Trophoblast cell (in vitro differentiated cells and primary cell): ENCODE measurements at regions not wholly inside any gene's neighbourhood (a gene's known extent, or its start where the extent isn't known, plus 50 kb on each side); places are given as distances from the start of the nearest gene placed in this dataset.
A peak's percentile ranks its signal among the peaks of the same experiment; 100 is the strongest.

ENCODE experiments used
- DNase-seq, 2 donors: peaks; one replicate each; pipeline ENCODE4 v3.0.0-alpha.2; 2016
- H2AFZ ChIP-seq: 2 replicates; pipeline ENCODE4 v1.6.1; 2013; ENCODE audit warnings: low read length, moderate library complexity, mild to moderate bottlenecking; ENCODE audit not compliant: insufficient read depth, poor library complexity
- H2AK5ac ChIP-seq: 2 replicates; pipeline ENCODE4 v1.6.1; 2013; ENCODE audit warnings: mild to moderate bottlenecking, low read length
- H2BK120ac ChIP-seq: 2 replicates; pipeline ENCODE4 v1.6.1; 2013; ENCODE audit warnings: low read length, mild to moderate bottlenecking, moderate library complexity; ENCODE audit not compliant: insufficient read depth, poor library complexity
- H2BK12ac ChIP-seq: 2 replicates; pipeline ENCODE4 v1.6.1; 2013; ENCODE audit warnings: mild to moderate bottlenecking, low read length, moderate library complexity
- H2BK5ac ChIP-seq: 2 replicates; pipeline ENCODE4 v1.6.1; 2013; ENCODE audit warnings: low read length, low read depth, moderate library complexity, mild to moderate bottlenecking; ENCODE audit not compliant: poor library complexity
- H3K14ac ChIP-seq: 2 replicates; pipeline ENCODE4 v1.6.1; 2013; ENCODE audit warnings: mild to moderate bottlenecking, low read length
- H3K18ac ChIP-seq: 2 replicates; pipeline ENCODE4 v1.6.1; 2013; ENCODE audit warnings: mild to moderate bottlenecking, low read length
- H3K23ac ChIP-seq: 2 replicates; pipeline ENCODE4 v1.6.1; 2013; ENCODE audit warnings: low read length
- H3K27ac ChIP-seq: 2 replicates; pipeline ENCODE4 v1.5.1; 2013; ENCODE audit warnings: low read depth, mild to moderate bottlenecking, inconsistent platforms, low read length, moderate library complexity
- H3K27me3 ChIP-seq: 2 replicates; pipeline ENCODE4 v1.6.1; 2013; ENCODE audit warnings: inconsistent platforms, mild to moderate bottlenecking, low read length, moderate library complexity; ENCODE audit not compliant: insufficient read depth
- H3K36me3 ChIP-seq, 2 experiments: 1 replicate in 1 of 2; 2 replicates in 1 of 2; pipeline ENCODE4 v1.6.1; 2013; ENCODE audit warnings: low read length in 2 of 2, mild to moderate bottlenecking in 2 of 2, moderate library complexity in 1 of 2; ENCODE audit not compliant: insufficient read depth in 2 of 2, control insufficient read depth in 1 of 2
- H3K4ac ChIP-seq: 2 replicates; pipeline ENCODE4 v1.6.1; 2013; ENCODE audit warnings: low read depth, mild to moderate bottlenecking, low read length, moderate library complexity
- H3K4me1 ChIP-seq, 2 experiments: 1 replicate in 1 of 2; 2 replicates in 1 of 2; pipeline ENCODE4 v1.6.1; 2013; ENCODE audit warnings: low read length in 2 of 2, mild to moderate bottlenecking in 2 of 2, moderate library complexity in 1 of 2; ENCODE audit not compliant: insufficient read depth in 2 of 2, control insufficient read depth in 1 of 2
- H3K4me2 ChIP-seq: 2 replicates; pipeline ENCODE4 v1.6.1; 2013; ENCODE audit warnings: inconsistent platforms, mild to moderate bottlenecking, low read length, moderate library complexity
- H3K4me3 ChIP-seq: 2 replicates; pipeline ENCODE4 v1.5.1; 2013; ENCODE audit warnings: mild to moderate bottlenecking, low read depth, low read length, inconsistent platforms
- H3K79me1 ChIP-seq: one replicate; pipeline ENCODE4 v1.6.1; 2013; ENCODE audit warnings: low read length
- H3K79me2 ChIP-seq: 2 replicates; pipeline ENCODE4 v1.6.1; 2013; ENCODE audit warnings: low read length, mild to moderate bottlenecking; ENCODE audit not compliant: control insufficient read depth, insufficient read depth, poor library complexity
- H3K9ac ChIP-seq: 2 replicates; pipeline ENCODE4 v1.6.1; 2013; ENCODE audit warnings: mild to moderate bottlenecking, low read length
- H3K9me3 ChIP-seq: 2 replicates; pipeline ENCODE4 v1.6.1; 2013; ENCODE audit warnings: low read depth, mild to moderate bottlenecking, control low read depth, inconsistent platforms, low read length; ENCODE audit not compliant: insufficient read depth
- H4K12ac ChIP-seq: 2 replicates; pipeline ENCODE4 v1.6.1; 2013; ENCODE audit warnings: low read depth, mild to moderate bottlenecking, low read length, moderate library complexity
- H4K8ac ChIP-seq: 2 replicates; pipeline ENCODE4 v1.6.1; 2013; ENCODE audit warnings: low read depth, mild to moderate bottlenecking, low read length, moderate library complexity
- H4K91ac ChIP-seq: one replicate; pipeline ENCODE4 v1.6.1; 2013; ENCODE audit warnings: low read depth, mild to moderate bottlenecking, low read length, moderate library complexity
- WGBS: extraction: QIAGEN DNeasy Blood & Tissue Kit; methylation state at CpG from one replicate; pipeline ENCODE4 v1.1.7; 2013; ENCODE audit warnings: missing lambda C conversion rate; ENCODE audit not compliant: insufficient read length, insufficient coverage; ENCODE audit errors: extremely low coverage; 5-methylcytosine and 5-hydroxymethylcytosine counted together

DNA sequence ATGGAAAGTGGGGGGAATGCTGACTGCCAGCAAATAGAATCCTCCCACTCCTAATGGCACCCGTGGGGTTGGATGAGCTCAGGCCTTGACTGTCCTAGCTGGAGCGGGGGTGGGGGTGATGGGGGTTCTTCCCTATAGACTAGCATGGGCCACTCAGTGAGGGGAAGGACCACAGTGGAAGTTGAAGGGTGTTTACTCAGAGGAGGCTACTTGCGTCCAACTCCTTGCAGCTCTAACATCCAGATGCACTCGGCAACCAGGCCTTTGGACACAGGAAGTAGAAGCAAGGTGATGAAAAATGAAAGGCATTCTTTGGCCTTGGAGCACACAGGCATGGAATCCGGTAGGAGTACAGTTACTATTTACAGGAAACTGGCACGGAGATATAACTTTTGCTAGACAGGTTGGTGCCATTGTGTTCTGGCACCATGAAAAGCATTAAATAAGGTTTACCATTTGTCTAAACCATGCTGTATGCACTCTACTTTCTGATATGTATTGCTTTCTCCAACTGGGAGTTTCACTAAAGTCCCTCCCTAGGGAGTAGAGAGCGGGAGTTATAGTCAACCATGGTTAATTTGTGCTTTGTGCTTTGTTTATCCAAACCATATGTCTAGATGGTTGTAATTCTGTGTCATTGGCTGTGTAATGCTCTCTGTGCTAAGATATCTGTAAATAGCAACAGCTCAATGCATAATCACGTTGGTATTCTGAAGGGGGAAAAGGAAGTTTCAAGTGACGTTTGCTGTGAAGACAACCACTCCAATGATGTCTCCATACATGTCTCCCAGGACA is 125.3 kb downstream of the TSHZ3 start:
- no CpG with 5 or more reads among the region's 9 CpGs for WGBS
- Histone ChIP-seq H4K91ac (no peak overlapping the region), H3K79me1 (no peaks in the 10 kb centered on the region), H3K27me3 (no peaks in the 10 kb centered on the region), H2BK12ac (no peak overlapping the region), H3K4ac (no peak overlapping the region), H3K23ac (no peak overlapping the region), H3K4me1 (no peaks in the 10 kb centered on the region), H3K27ac (no peak overlapping the region), H2BK120ac (no peak overlapping the region), H3K79me2 (no peaks in the 10 kb centered on the region), H2AK5ac (no peak overlapping the region), H3K14ac (no peak overlapping the region), H3K9me3 (peaks cover 2% of the 10 kb centered on the region), H3K36me3 (no peaks in the 10 kb centered on the region), H3K18ac (no peak overlapping the region), H2BK5ac (no peak overlapping the region), H3K4me2 (no peak overlapping the region), H4K8ac (no peak overlapping the region), H4K12ac (no peak overlapping the region), H3K4me3 (no peak overlapping the region), H2AFZ (no peak overlapping the region), H3K9ac (no peak overlapping the region)
- DNase-seq: peak in 1 of 2 donors; percentile 12

DNA sequence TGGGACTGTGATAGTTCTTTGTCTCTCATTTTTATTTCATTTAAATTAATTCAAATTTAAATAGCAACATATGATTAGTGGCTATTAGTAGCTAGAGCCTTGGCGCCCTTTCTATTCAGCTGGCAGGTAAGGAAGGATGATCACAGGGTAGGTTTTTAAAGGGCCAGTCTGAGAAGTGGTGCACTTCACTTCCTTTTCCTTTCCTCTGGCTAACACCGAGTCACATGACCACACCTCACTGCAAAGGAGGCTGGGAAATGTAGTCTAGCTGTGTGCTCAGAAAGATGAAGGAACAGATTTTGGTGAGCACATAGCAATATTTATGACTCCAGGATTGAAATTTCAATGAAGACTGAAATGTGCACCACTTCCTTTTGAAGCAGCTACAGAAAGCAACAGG is 128.7 kb downstream of the TSHZ3 start:
- Histone ChIP-seq H3K79me1 (no peaks in the 10 kb centered on the region), H3K4me1 (no peaks in the 10 kb centered on the region), H4K12ac (no peak overlapping the region), H3K4ac (no peak overlapping the region), H3K9ac (no peak overlapping the region), H3K9me3 (peaks cover 2% of the 10 kb centered on the region), H3K23ac (no peak overlapping the region), H3K36me3 (no peaks in the 10 kb centered on the region), H3K4me3 (no peak overlapping the region), H2BK5ac (no peak overlapping the region), H2AFZ (no peak overlapping the region), H3K14ac (no peak overlapping the region), H3K27ac (no peak overlapping the region), H3K27me3 (no peaks in the 10 kb centered on the region), H2BK120ac (no peak overlapping the region), H4K91ac (no peak overlapping the region), H4K8ac (no peak overlapping the region), H3K4me2 (no peak overlapping the region), H3K79me2 (no peaks in the 10 kb centered on the region), H2BK12ac (no peak overlapping the region), H3K18ac (no peak overlapping the region), H2AK5ac (no peak overlapping the region)
- no CpG with 5 or more reads among the region's 2 CpGs for WGBS
- DNase-seq: no peak

DNA sequence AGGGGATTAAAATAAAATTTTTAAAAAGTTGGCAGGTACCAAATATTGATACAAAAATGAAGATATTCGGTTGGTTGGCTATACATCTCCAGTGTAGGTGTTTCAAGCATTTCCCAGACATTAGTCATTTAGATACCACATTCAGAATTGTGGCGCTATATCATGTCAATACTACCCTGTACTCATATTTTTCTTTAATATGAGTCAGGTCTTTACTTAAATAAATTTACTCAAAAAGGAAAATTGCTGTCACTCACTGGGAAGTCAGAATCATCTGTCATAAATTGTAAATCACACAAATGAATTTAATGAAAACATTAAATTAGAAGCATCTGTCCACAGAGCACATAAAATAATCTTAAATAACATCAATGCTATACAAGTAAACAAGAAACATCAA is 134.2 kb downstream of the TSHZ3 start:
- WGBS: no CpG with 5 or more reads among the region's 2 CpGs
- Histone ChIP-seq H3K79me1 (peaks cover 2% of the 10 kb centered on the region), H3K27ac (no peak overlapping the region), H3K4me1 (peaks cover 0 to 4% of the 10 kb centered on the region in 2 experiments), H3K36me3 (no peaks in the 10 kb centered on the region), H3K18ac (no peak overlapping the region), H2BK120ac (no peak overlapping the region), H2BK5ac (no peak overlapping the region), H3K4me3 (no peak overlapping the region), H4K8ac (no peak overlapping the region), H3K23ac (no peak overlapping the region), H2AFZ (no peak overlapping the region), H2AK5ac (no peak overlapping the region), H2BK12ac (no peak overlapping the region), H3K4me2 (no peak overlapping the region), H3K27me3 (no peaks in the 10 kb centered on the region), H4K12ac (no peak overlapping the region), H4K91ac (no peak overlapping the region), H3K14ac (no peak overlapping the region), H3K9ac (no peak overlapping the region), H3K9me3 (no peaks in the 10 kb centered on the region), H3K79me2 (no peaks in the 10 kb centered on the region), H3K4ac (no peak overlapping the region)
- no peak for DNase-seq

DNA sequence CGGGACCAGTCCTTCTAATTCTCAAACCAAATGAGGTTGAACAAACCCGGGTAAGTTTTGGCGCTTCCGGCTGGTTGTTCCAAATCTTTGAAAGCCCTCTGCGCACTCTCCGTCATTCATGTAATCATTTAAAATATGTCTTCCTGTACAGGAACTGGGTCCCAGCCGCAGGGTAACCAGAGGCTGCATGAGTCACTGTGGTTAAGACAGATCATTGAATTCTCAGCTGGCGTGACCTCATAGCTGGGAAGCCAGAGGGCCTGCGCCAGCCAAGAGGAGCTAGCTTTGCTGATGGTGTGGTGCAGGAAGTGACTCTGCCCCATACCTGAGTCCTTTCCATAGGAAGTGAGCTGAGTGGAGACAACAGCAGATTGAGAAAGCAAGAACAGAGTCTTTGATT is 135.2 kb downstream of the TSHZ3 start:
- Histone ChIP-seq H2BK12ac (no peak overlapping the region), H3K4me3 (no peak overlapping the region), H3K4me2 (no peak overlapping the region), H2AFZ (no peak overlapping the region), H2AK5ac (no peak overlapping the region), H2BK120ac (no peak overlapping the region), H2BK5ac (no peak overlapping the region), H3K14ac (no peak overlapping the region), H3K79me1 (peaks cover 2% of the 10 kb centered on the region), H3K4ac (no peak overlapping the region), H3K27me3 (no peaks in the 10 kb centered on the region), H4K91ac (peak overlapping the region; percentile 70), H3K27ac (peak overlapping the region; percentile 39), H4K12ac (no peak overlapping the region), H4K8ac (no peak overlapping the region), H3K9me3 (no peaks in the 10 kb centered on the region), H3K4me1 (peaks cover 0 to 4% of the 10 kb centered on the region in 2 experiments), H3K9ac (no peak overlapping the region), H3K79me2 (no peaks in the 10 kb centered on the region), H3K18ac (no peak overlapping the region), H3K23ac (no peak overlapping the region), H3K36me3 (no peaks in the 10 kb centered on the region)
- peak; percentile 98 for DNase-seq
- no CpG with 5 or more reads among the region's 9 CpGs for WGBS
